ENCODE measurements at regions not wholly inside any gene's neighbourhood (a gene's known extent, or its start where the extent isn't known, plus 50 kb on each side); places are given as distances from the start of the nearest gene placed in this dataset.
A peak's percentile ranks its signal among the peaks of the same experiment; 100 is the strongest.
"Not testable (repeated sequence)": the region's sequence is repeated elsewhere in the genome, so short reads cannot be mapped to it uniquely, and the experiment has no call there.

DNA sequence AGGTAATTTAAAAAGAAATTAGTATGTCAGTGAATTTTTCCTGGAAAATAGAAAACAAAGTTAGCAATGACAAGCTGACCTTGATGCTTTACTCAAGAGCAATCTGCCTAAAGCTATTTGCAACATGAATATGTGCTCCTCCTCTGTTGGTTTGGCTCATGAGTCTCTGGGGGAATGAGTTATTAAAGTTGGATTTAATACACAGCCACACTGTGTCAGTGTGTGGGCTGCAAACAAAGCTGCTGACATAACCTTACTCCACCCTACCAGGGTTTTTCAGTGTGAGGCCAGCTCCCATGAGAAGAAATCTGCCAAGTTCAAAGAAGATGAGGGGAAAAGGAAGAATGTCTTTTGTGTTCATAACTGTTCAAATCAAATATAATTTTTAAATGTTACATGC lies 280.5 kb downstream of the TLL1 start:
- no peak for DNase-seq

DNA sequence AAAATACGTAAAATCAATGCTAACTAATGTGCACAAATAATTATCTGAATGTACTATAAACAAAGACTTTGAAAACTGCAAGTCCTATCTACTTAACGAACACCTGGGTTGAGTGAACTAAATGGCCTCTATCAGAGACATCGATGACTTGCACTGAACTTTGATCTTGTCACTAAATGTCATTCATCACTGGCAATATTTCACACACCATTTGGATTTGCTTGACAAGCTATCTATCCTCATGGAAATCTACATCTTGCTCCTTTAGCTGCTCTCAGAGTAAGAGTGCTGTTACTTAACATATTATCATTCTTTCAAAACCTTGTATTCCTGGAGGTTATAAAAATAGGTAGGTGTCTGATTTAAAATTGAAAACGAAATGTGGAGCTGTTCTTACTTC lies 289.3 kb downstream of the TLL1 start:
- DNase-seq: no peak

DNA sequence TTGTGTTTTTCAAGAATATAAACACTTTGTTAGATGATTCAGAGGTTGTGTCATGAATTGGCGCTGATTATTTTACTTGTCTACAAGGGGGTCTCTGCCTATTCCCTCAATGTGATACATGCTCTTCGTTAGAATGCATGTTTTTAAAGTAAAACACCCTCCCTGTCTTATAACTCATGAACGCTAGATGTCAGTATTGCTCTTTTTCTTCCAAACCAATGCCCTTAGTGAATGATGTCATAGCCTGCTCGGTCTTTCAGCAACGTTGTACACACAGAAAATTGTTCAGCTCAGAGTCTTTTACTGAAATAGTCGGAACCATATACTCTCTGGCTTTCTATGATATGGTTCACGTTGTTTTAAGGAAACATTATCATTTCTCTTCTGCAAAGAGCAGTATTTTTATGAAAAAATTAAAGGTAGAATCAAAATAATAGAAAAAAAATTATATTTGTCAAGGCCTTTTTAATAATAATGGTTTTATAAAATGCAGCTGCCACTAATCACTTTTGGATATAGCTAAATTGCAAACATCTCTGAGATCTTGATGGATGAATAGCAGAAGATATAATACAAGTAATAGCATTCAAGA lies 292.9 kb downstream of the TLL1 start:
- DNase-seq: peak; percentile 74

DNA sequence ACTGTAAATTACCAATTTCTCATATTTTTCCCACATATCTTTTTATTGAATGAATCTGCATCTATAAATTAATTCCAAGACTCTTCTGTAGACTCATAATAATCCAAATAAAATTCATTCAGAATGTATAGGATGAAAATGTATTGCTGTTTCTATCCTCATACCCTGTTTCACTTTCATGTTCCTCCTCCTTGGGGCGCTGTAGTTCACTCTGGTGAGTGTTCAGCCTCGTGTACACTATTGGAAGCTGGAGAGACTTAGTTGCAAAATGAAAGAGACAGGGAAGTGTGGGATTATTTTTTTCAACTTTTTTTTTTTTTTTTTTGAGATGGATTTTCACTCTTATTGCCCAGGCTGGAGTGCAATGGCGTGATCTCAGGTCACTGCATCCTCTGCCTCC lies 296.1 kb downstream of the TLL1 start:
- DNase-seq: no peak

DNA sequence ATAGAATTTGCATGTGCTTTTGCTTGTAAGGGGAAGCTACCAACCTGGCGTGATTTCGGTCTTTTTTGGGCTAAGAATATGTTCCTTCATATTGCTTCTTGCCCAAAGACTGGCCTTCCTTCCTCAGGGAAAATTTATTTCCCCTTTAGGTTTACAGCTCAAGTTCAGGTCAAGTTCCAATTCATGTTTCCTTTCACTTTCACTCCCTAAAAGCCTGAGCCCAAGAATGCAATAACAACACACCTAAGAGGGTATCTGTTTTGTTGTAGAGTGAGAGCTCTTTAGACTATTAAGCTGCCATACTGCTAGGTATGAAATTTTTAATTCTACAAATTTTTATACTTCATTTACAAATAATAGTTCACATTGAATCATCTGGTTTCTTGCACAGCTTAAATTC lies 299.6 kb downstream of the TLL1 start:
- no peak for DNase-seq

DNA sequence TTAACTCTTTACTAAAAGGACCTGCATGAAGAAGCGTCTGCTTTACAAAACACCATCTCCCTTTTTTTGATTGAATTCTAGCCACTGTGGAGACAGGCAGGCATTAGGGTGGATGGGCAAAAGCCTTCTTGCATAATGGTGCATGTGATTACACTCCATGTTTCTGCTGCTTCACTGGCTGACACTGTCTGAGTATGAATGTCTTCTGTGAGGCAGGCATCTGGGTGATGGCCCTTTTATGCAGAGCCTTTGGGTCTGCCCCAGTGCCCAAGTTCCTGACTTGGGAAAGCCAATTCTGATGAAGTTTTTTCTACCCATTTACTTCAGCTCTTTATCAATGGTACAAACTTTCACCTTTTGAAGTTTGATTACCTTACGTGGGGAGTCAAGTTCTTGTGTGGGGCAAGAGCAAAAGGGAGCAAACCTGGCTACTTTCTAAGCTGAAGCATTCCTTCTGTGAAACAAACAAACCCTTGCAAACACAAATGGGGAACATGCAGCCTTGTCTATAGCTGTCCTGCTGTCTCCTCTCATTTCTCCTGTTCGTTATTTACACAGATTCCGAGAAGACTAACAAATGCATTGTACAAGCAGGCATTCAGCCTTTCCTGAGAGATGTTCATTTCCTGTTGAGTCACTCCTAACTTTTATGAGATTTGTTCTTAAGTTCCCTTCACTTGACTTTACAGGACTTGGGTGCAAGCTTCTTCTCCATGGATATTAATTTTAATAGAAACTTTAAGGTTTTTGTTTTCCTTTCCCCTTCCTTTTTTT lies 301.9 kb downstream of the TLL1 start:
- no peak for DNase-seq

DNA sequence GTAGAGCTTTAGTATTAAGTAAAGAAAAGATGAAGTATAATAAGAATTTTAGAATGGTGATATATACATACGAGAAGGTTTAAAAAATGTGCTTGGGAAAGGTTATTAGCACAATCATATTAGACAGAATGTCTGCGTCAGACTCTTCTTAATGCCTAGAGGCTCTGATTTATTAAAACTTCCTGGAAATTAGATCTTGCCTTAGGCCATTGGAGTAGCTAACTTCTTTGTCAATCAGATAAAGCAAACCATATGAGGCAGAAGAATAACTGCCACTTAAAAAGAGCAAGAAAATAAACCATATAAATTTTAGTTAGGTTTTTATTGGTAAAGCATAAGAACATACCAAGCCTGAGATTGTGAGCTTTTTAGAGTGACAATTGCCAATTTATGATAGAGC lies 309.1 kb downstream of the TLL1 start:
- no peak for DNase-seq

DNA sequence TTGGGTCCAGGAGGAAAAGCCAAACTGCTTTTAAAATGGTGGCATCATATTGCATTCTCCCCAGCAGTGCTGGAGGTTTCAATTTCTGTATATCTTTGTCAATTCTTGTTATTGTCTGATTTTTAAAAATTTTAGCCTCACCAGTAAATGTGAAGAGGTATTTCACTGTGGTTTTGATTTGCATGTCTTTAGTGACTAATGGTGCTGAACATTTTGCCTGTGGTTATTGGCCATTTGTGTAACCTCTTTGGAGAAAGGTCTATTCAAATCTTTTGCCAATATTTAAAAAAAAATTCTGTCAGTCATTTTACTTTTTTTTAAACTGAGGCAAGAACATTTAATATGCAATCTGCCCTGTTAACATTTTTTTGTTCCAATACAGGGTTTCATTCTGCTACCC lies 322.1 kb downstream of the TLL1 start:
- DNase-seq: no peak

DNA sequence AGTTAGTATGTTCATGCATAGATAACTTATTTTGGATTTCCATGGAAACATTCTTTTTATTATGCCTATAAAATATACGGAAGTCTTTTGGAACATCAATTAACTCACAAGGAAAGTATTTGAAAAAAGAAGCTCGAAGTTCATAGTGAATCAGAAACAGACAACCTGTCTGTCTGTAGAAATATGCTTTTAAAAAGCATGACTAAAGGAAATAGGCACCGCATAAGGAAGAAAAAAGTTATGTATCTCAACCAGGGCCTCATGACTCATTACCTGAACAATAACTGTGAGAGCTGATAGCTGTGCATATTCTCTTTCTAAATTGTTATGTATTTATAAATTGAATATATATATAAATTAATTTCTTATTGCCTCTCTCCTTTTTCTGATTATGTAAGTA lies 324.1 kb downstream of the TLL1 start:
- no peak for DNase-seq

DNA sequence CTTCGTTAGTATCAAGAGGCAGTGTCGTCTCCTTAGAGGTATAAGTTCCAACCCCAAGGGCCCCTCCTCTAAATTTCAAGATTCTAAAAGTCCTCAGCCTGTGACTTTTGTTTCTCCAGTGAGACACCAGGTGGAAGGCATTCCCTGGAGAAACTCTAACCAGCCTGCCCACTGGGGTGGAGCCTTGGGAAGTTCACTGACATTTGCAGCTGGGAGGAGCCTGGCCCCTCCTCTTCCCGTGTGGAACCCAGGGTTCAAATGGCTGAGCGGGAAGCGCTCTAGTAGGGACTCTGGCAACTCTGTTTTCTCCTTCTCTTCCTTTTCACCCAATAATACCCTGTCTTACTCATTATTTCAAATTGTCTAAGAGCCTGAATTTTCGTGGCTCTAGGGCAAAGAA lies 325.0 kb downstream of the TLL1 start:
- DNase-seq: no peak

DNA sequence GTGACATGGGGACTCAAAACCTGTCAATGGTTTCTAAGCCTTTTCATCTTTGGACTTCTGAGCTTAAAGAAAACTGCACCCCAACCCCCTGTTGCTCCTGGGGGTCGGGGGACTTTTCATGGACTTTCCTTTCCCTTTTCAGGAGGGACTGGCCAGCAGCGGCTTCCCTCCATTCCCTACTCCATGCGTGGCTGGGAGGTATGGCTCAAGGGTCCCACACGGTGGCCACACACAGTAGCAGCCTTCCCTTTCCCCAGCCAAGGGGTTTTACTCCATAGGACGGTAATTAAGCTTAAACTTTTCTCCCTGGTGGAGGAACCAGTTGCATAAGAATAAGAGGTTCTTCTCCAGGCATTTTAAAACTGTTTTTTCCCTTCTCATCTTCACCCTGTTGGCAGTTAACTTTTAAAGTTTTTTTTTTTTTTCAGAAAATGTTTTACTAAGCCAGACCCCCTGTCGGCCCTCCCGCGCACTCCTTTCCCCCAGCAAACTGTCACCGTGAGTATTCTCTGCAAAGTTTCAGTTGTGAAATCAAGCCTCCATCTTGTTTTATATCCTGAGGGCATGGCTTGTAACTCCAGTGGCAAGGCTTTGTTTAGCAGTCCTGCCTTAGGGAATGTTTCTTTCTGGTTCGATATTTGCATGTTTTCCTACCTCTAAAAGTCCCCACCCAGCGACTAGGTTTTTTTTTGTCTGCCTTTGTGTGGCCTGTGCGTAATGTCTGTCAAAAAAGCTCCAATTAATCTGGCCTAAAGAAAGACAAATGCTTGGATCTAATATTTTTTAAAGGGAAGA lies 325.7 kb downstream of the TLL1 start:
- no peak for DNase-seq

DNA sequence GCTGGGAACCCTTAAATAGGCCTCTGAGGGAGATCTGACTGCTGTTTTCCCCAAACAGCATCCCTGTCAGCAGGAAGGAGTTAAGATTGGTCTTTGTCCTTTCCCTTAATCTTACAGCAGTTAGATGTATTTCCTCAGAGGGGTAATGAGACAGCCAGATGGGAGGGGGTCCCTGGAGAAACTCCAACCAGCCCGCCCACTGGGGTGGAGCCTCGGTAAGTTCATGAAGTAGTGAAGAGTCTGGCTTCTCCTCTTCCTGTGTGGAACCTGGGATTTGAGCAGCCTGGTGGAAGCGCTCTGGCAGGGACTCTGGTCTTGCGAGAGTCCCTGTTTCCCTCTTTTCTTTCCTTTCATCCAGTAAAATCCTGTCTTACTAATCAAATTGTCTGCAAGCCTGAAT lies 330.0 kb downstream of the TLL1 start:
- no peak for DNase-seq

DNA sequence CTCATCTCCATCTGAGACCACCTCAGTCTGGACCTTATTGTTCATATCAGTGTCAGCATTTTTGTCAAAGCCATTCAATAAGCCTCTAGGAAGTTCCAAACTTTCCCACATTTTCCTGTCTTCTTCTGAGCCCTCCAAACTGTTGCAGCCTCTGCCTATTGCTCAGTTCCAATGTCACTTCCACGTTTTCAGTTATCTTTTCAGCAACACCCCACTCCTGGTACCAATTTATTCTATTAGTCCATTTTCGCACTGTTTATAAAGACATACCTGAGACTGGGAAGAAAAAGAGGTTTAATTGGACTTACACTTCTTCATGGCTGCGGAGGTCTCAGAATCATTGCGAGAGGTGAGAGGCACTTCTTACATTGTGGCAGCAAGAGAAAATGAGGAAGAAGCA lies 339.3 kb downstream of the TLL1 start:
- not testable (repeated sequence) for DNase-seq

DNA sequence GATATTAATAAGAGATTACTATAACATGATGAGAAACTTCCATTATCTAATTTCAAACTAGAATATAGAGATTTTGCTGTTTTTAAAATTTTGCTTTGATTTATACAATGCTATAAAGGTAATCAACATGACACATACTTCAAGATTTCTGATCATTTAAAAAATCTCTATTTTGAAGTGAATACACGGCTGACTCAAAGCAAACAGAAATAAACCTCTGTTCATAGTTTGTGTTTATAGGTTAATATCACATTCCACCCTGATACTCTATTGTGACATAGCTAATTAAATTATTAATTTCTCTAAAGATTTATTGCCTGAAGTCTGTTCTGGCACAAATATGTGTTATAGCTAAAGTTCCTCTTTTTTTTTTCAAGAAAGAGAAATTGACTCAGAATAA lies 349.2 kb downstream of the TLL1 start:
- DNase-seq: no peak

DNA sequence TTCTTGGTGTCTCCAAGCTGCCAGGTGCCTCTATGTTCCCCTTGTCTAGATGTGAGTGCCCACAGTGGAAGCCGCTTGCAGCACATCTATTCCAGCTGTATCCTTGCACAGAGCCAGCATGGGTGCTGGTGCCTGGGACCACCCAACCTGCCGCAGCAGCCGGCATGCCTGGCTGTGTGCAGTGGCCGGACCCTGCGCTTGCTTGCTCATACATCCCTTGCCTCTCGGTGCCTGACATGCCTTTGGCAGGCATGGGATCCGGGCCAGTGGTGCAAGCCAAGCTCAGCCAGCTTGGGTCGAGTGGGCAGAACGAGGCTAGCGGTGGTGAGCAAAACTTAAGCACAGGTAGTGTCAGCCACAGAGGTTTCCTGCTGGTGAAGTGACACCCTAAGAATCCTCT lies 355.1 kb downstream of the TLL1 start:
- no peak for DNase-seq

DNA sequence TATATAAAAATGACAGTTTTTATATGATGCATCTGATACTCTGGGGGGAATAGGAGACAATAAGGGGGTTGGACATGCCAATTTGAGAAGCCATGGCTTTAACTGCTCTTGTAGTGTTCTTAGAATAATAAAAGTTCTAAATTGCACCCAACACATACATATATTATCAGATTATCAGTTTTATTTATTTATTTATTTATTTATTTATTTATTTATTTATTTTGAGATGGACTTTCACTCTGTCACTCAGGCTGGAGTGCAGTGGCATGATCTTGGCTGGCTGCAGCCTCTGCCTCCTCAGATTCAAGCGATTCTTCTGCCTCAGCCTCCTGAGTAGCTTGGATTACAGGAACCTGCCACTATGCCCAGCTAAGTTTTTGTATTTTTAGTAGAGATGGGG lies 356.8 kb downstream of the TLL1 start:
- no peak for DNase-seq

DNA sequence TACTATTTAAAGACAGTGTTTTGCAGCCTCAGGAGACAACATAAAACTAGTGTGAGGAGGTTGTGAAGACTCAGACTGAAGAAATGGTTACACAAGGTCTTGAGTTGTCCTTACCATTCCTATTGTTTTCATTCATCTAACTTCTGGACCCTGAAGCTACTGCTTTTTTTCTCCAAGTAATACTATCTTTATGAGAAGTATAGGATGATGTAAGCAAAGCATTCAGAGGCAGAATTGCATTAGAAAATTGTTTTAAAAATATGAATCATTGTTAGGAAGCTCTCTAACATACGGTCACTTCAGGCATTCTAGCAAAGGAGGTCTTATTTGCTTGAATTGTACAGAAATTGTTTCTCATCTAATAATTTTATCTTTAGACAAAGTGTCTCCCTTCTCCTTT lies 357.8 kb downstream of the TLL1 start:
- no peak for DNase-seq

DNA sequence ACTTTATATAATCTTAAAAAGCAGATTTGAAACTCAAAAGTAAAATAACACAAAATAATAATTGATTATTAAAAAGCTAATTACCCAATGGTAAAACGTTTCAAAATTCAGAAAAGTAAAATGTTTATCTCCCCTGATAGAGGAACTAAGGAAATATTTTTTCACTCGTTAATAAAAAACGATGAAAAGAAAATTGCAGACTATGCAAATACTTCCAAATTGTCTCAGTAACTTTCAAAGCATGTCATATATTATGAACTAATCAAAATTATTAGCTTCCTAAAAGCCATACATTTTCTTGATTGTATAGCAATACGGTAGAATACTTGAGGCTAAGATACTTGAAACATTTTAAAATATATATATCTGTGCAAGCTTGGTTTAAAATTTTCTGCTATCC lies 366.3 kb downstream of the TLL1 start:
- DNase-seq: no peak

DNA sequence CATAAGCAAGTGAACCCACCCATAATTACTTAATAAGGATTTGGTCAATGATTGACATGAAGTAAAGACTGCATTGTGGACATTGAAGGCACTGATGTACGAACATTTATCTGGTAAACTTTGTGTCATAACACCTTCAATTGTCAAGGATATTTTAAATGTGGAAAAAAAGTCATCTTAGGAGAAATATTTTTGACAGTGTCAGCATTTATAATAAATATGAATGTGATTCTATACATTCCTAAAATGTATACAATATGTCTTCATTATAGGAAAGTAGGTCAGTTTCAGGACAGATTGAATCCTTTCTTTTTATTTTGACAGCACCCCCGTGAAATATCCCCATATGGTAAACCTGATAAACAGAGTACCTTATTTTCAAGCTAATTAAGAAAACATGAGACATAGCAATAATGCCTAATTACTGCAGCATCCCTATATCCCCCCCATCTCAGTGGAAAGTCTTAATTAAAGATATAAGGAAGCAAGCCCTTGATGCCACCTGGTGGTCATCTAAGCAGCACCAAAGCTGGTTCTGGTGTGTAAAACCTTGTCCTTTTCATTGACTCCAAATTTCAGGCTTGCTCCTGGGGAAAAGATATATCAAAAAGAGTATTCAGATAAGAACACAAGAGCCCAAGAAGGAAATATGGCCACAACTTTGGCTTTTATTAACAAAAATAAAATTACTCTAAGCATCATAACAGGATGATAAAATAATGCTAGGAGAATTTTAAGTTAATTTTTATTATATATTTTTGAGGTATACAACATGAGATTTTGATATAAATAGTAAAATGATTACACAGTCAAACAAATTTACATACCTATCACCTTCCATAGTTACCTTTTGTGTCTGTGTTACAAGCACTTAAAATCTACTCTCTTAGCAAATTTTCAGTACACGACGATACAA lies 379.7 kb downstream of the TLL1 start:
- peak; percentile 5 for DNase-seq

DNA sequence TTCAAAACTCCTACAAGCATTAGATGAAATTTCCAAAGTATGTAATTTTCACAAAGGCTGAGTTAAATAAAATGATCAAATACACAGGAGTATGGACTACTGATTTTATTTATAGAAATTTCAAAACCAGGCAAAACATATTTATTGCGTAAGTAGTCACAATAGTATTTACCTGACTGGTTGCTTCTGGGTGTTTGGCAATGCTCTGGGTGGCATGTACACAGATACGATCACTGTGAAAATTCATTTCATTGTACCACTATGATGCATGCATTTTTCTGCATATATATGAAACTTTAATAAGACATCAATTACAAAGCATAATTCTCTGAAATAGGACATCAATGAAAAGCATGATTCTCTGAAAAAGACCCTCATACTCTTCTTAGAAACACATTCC lies 384.2 kb downstream of the TLL1 start:
- no peak for DNase-seq

DNA sequence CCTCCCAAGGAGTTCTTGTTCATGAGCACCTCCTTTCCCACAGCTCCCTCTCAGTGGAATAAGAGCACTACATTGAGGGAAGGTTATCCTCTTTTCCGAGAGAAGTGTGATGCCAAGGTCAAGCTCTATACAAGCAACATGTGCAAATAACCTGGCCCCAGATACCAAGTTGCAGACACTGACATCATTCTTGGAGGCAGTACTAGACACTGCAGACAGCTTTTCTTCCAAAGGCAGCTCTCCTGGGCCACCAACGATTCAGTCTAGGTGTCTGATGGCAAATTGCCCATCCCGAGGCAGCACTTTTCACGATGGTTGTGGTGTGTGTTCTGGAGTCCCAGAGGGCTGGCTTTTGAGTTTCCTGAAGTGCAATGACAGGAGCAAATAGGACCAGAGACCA lies 384.9 kb downstream of the TLL1 start:
- DNase-seq: no peak

DNA sequence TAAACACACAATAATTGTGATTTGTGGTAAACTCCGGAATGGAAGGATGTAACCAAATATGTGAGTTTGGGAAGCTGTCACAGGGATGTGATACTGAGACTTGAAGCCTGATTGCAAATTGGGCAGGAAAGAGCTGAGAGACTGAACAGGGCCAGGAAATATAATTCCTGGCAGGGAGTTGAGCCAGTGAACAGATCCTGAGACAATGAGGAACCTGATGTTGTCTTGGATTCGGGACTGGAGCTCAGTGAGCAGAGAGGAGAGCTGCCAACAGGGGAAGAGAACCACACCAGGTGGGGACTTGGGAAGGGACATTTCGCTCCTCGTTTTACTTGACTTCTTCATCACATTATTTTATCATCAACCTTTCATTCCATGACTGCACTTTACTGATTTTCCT lies 386.0 kb downstream of the TLL1 start:
- DNase-seq: no peak

DNA sequence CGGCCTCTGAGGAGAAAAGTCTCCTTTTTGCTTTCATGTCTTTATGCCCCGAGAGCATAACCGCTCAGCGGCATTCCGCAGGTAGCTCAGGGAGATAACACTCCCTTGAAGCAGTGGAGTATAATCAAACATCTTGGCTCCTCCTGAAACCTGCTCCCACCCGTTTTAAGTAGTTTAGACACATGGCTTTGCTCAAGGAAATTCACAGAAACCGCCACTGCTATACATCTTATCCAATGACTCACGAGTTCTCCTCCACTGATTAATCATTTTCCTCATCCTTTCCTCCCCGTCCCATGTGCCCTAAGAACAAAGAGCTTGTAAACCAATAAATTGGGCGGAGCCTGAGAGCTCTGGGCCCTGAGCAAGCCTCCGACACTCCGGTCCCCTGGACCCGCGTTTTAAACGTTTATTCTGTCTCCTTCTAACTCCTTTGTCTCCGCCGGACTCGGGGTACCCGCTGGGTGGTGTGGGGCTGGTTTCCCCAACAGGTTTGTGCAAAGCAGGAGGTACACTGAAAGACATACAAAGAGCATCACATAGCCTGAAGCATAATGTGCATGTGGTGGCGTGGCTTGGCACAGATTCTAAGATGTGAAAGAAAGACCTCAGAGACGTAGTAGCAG lies 401.2 kb downstream of the TLL1 start:
- DNase-seq: no peak

Measured in NCI-H1694 (cell line).